ENCODE measurements at regions not wholly inside any gene's neighbourhood (a gene's known extent, or its start where the extent isn't known, plus 50 kb on each side); places are given as distances from the start of the nearest gene placed in this dataset.
"Not testable (repeated sequence)": the region's sequence is repeated elsewhere in the genome, so short reads cannot be mapped to it uniquely, and the experiment has no call there.

GRCh38 chr19:28327905-28328304 is 885.0 kb downstream of the UQCRFS1 start:
- DNase-seq (ENCODE audit: low read depth in 2 of 2) = no peak

DNA sequence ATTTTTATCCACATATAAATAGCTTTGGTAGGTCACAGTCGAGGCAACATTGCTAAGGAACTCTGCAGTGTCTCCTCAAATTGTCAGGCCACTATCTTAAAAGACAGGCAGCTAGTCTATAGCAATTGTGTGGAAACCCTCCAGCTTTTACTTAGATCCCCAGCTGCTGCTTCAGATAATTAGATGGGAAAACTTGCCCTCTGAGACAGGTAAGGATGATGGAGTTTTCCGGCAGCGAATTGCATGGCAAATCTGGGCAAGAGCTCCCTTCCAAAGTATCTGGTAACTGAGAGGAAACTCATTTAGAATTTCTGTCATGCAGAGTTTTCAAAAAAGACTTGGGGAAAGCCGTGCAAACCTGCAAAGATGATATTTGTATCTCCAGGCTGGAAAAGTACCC is 886.2 kb downstream of the UQCRFS1 start:
- no peak for DNase-seq (ENCODE audit: low read depth in 2 of 2)

GRCh38 chr19:28324275-28325060 is 888.5 kb downstream of the UQCRFS1 start:
- no peak for DNase-seq (ENCODE audit: low read depth in 2 of 2)

- DNase-seq (ENCODE audit: low read depth in 2 of 2) = no peak
Observed at GRCh38 chr19:28322945-28323344, 890.0 kb downstream of the UQCRFS1 start.

- DNase-seq (ENCODE audit: low read depth in 2 of 2) = no peak
Observed at GRCh38 chr19:28322491-28322890, 890.5 kb downstream of the UQCRFS1 start.

DNA sequence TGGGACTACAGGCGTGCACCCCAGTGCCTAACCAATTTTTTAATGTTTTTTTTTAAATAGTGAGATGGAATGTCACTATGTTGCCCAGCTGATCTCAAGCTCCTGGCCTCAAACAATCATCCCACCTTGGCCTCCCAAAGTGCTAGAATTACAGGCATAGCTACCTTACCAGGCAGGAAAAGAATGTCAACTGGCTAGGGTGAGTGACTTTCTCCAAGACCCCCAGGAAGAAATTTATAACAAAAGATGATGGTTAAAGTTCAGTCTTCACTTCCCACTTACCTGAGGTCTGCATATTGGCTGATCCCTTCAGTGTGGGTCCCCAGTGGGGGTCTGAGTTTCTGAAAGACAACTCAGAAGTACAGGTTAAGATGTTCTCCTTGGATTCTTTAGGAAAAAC is 893.0 kb downstream of the UQCRFS1 start:
- no peak for DNase-seq (ENCODE audit: low read depth in 2 of 2)

- DNase-seq (ENCODE audit: low read depth in 2 of 2) = no peak
Observed at GRCh38 chr19:28319227-28319626, 893.7 kb downstream of the UQCRFS1 start.

GRCh38 chr19:28318469-28319179 is 894.3 kb downstream of the UQCRFS1 start:
- no peak for DNase-seq (ENCODE audit: low read depth in 2 of 2)

- no peak for DNase-seq (ENCODE audit: low read depth in 2 of 2)
Observed at GRCh38 chr19:28316464-28316863, 896.5 kb downstream of the UQCRFS1 start.

- DNase-seq (ENCODE audit: low read depth in 2 of 2) = no peak
Observed at GRCh38 chr19:28314756-28315155, 898.2 kb downstream of the UQCRFS1 start.

DNA sequence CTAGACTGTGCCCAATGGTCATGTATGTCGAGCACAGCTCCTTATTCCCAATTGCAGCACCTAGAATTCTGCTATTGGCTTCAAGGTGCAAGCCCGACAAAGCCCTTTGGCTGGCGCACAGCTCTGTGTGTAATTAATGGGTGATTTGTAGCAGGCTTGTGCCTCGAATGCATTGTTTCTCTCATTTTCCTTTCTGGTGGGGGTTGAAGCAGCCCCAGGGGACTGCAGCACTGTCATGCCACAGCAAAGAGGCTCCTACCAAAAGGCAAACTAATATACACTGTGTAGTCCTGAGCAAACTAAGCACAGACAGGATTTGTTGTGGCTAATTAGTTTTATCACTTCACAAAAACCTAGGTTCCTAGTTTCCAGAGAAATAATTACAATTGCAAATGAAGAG is 898.7 kb downstream of the UQCRFS1 start:
- DNase-seq (ENCODE audit: low read depth in 2 of 2) = no peak

DNA sequence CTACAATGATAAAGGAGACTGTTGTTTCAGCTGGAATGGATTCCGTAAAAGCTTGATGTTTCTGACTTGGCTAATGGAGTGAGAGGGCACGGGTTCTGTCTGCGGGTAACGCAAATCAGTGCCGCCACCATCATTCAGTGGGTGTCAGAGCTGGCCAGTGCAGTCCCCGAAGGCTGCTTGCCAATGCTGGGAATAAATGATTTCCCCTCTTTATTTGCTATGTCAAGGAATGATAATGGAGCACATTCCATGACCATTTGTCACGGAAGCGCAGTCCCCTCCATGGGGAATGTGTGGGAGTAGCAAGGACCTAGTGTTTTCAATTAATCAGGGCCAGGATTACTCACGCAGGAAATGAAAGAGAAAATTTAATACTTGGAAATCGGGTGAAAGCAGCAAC is 899.3 kb downstream of the UQCRFS1 start:
- DNase-seq (ENCODE audit: low read depth in 2 of 2) = no peak

DNA sequence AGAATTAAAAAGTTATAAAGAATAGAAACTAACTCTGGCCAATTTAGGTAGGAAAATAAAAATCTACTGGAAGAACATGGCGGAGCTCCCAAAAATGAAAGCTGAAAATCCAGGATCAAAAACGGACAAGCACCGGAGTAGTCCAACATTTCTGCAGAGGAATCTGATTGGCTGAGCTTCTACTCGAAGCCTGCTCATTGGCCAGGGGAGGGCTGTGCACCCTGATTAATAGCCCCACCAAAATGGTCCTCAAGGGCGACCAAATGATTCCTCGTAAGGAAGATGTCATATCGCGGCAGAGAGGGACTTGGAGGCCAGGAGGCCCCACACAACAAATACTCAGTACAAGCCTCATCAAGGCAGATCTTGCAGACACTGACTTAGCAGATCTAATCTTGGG is 900.7 kb downstream of the UQCRFS1 start:
- no peak for DNase-seq (ENCODE audit: low read depth in 2 of 2)

GRCh38 chr19:28310829-28311228 is 902.1 kb downstream of the UQCRFS1 start:
- not testable (repeated sequence) for DNase-seq (ENCODE audit: low read depth in 2 of 2)

DNA sequence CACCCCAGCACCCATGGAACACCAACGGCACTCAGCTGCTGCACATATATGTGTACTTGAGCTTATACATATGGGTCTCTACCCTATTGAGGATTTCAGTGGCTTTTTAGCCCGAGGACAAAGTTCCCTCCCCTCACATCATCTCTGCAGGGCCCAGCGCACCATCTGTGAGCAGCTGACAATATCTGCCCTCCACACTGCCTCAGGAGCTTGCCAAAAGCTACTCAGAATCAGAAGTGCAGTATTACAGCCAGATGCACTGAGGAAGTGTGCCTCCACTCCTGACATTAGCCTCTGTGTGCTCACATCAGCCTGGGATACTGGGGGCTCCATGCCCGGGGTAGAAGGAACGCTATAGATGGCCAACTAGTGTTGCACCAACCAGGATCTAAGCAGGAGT is 903.9 kb downstream of the UQCRFS1 start:
- no peak for DNase-seq (ENCODE audit: low read depth in 2 of 2)

DNA sequence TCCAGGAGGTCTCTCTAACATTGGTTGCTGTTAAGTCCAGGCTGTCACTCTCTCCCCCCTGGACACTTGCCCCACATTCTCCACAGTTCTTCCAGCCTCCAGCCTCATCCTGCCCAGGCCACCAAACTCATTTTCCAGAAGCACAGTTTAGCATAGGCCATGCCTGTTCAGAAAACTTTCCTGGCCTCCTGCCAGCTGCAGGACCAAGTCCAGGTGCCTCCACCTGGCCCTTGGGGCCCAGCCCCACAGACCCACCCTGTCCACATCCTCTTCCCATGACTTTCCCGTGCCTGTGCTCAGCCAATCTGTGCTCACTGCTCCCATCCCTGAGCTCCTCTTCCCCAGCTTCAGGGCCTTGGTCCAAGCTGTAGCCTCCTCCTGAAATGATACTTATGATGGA is 905.0 kb downstream of the UQCRFS1 start:
- no peak for DNase-seq (ENCODE audit: low read depth in 2 of 2)

DNA sequence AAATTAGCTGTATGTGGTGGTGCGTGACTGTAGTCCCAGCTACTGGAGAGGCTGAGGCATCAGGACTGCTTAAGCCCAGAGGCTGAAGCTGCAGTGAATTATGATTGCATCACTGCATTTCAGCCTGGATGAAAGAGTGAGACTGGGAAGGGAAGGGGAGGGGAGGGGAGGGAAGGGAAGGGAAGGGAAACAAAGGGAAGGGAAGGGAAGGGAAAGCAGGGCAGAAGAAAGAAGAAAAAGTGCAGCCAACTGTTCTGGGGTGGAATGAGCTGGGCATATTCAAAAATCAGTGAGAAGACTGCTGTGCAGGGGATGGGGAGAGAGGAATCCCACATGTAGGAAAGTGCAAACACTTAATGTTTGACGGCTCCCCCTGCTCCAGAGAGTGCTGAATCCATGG is 905.5 kb downstream of the UQCRFS1 start:
- DNase-seq (ENCODE audit: low read depth in 2 of 2) = no peak

- DNase-seq (ENCODE audit: low read depth in 2 of 2) = no peak
Observed at GRCh38 chr19:28305513-28305912, 907.4 kb downstream of the UQCRFS1 start.

DNA sequence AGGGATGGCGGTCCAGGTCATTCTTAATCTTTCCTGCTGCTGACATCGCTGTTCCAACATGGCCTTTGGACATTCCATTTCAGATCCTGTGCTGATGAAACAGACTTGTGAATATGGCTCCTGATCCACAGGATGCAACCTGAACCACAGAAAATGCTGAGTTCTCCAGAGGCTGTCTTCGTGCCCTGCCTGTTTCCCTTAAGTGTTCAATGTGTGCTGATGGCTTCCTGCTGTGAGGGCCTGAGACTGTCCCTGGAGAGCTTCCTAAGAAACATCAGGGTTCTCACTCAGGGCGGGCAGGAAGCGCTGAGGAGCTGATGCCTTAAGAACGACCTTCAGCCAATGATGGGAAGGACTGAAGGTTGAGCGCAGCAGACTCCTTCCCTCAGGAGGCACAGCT is 909.4 kb downstream of the UQCRFS1 start:
- DNase-seq (ENCODE audit: low read depth in 2 of 2) = no peak

DNA sequence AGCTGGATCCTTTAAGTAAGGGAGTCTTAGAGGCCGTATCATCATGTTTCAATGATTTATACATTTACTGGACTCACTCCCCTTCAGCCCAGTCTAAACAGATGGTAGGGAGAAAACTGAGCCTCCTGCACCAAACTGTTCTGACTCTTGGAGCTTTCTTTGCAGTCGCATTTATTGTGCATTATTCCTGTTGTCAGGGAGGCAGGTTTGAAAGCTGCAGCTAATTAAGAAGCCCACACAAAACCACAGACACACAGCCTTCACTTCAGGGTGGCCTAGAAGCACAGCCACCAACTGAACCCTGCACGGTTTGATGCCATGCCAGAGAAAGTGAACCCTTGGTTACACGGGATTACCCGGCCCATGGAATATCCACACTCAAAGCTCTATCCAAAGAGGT is 911.0 kb downstream of the UQCRFS1 start:
- no peak for DNase-seq (ENCODE audit: low read depth in 2 of 2)

DNA sequence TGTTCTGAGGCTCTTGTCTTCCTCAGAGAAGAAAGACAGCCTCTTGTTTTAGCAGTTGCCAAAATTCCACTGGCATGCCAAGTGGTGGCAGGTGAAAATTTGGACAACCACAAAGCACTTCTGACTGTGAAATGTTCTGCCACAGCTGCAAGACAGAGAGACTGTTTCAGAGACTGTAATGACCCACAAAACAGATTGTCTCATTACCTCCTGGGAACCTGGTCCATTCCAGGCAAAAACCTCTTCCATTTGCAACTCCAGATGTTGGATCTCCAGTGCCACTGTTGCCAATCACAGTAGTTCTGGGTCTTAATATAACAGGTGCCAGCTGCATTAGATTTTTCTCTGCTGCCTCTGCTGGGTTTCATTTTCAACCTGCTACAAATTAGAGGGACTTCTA is 911.5 kb downstream of the UQCRFS1 start:
- DNase-seq (ENCODE audit: low read depth in 2 of 2) = no peak

DNA sequence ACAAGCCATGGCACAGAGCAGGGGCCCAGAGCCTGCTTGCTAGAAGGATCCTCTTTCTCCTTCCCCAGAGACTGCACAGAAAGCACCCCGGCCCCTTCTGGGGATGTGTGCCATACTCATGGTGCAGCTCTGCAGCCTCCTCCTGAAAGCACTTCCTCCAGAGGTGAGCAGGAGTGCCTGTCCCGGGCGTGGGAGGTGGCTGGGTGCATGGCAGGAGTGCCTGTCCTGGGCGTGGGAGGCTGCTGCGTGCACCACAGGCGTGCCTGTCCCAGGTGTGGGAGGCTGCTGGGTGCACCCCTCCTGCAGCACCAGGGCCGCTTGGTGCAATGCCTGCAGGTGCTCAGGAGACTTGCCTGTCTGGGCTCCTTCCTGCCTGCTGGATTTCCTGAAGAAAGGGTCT is 913.3 kb downstream of the UQCRFS1 start:
- DNase-seq (ENCODE audit: low read depth in 2 of 2) = no peak

DNA sequence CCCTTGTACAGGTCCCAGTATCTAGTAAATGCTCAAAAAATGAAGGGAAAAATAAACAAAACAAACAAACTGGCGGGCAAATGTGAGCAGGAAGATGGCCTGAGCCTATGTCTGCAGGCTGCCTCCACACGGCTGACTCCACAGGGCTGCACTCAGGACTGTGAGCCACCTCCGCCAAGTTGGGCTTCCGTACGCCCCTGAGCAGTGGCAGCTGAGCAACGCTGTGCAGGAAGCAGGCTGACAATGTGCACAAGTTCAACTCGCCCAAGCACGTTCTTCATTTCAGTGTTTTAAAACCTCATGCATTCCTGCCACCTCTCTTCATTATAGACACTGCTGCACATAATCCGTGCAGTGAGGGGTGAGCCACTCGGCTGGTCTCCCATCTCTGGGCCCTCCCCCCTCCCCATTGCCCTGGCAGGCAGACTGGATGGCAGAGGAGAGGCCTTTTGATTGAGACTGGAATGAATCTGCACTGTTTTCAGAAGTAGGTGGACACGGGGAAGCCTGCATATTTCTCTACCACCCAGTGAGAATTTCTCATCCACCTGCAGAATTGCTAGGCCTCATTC is 915.3 kb downstream of the UQCRFS1 start:
- no peak for DNase-seq (ENCODE audit: low read depth in 2 of 2)
